Thyroid gland (tissue), 4 donors: ENCODE measurements at regions not wholly inside any gene's neighbourhood (a gene's known extent, or its start where the extent isn't known, plus 50 kb on each side); places are given as distances from the start of the nearest gene placed in this dataset.
A peak's percentile ranks its signal among the peaks of the same experiment; 100 is the strongest.

Source experiments
- DNase-seq, 2 donors: peaks; one replicate each; pipeline ENCODE4 v3.0.0-alpha.2; 2019
- H3K27ac ChIP-seq, 3 donors: fragments of 200-600 bp; sonication (generic); 1 replicate in 2 of 3; 2 replicates in 1 of 3; pipeline ENCODE4 v1.5.1; 2016 to 2019; ENCODE audit warnings: mild to moderate bottlenecking in 1 of 3, moderate library complexity in 1 of 3
- H3K27me3 ChIP-seq: fragments of 200-600 bp; sonication (generic); one replicate; pipeline ENCODE4 v1.5.1; 2019
- H3K36me3 ChIP-seq, 2 donors: fragments of 200-600 bp; sonication (generic); one replicate each; pipeline ENCODE4 v1.5.1; 2016 to 2019
- H3K4me1 ChIP-seq, 2 donors: fragments of 200-600 bp; sonication (generic); one replicate each; pipeline ENCODE4 v1.5.1; 2017 to 2019
- H3K4me3 ChIP-seq, 3 donors: fragments of 200-600 bp; sonication (generic); replicated peaks in 1 of 3; 1 replicate in 2 of 3; 2 replicates in 1 of 3; pipeline ENCODE4 v1.5.1; 2016; ENCODE audit warnings: mild to moderate bottlenecking in 1 of 3
- H3K9me3 ChIP-seq: fragments of 200-600 bp; sonication (generic); one replicate; pipeline ENCODE4 v1.5.1; 2017
- CTCF ChIP-seq, 6 experiments: fragments of 200-600 bp in 3 of 6; fragments of 450-650 bp in 3 of 6; sonication (generic) in 3 of 6; IDR thresholded peaks; one replicate each; pipeline ENCODE4 v1.5.1; 2016 to 2019; ENCODE audit warnings: antibody characterized with exemption in 6 of 6, mild to moderate bottlenecking in 2 of 6, inconsistent platforms in 1 of 6, moderate library complexity in 1 of 6
- POLR2A ChIP-seq, 2 donors: fragments of 450-650 bp; IDR thresholded peaks; one replicate each; pipeline ENCODE4 v1.6.1; 2017; ENCODE audit warnings: antibody characterized with exemption in 2 of 2, mild to moderate bottlenecking in 2 of 2, moderate library complexity in 1 of 2
- WGBS, 2 donors: methylation state at CpG; one replicate each; pipeline ENCODE4 v1.1.5; 2017; 5-methylcytosine and 5-hydroxymethylcytosine counted together
- intact Hi-C: fragments of 100-400 bp; cut with DNase I; formaldehyde crosslinking; loops from one replicate; pipeline ENCODE4 v1.15.1; 2023

GRCh38 chr7:83280671-83281070 is 118.0 kb upstream of the PCLO start:
- Histone ChIP-seq H3K27me3 (no peaks in the 10 kb centered on the region), H3K4me1 (no peaks in the 10 kb centered on the region), H3K4me3 (no peak overlapping the region), H3K36me3 (no peaks in the 10 kb centered on the region), H3K9me3 (no peaks in the 10 kb centered on the region), H3K27ac (no peak overlapping the region)
- intact Hi-C loops: no loop called here
- whole genome bisulfite sequencing, 2 donors: 73 to 79% methylated on average over 2 of the region's 2 CpGs
- TF ChIP-seq CTCF (IDR thresholded peaks at IDR 0.05) (no peak), POLR2A (IDR thresholded peaks at IDR 0.05) (no peak)
- no peak for DNase-seq

- TF ChIP-seq POLR2A (IDR thresholded peaks at IDR 0.05) (no peak), CTCF (IDR thresholded peaks at IDR 0.05) (no peak)
- DNase-seq: no peak
- Histone ChIP-seq H3K27me3 (no peaks in the 10 kb centered on the region), H3K4me1 (no peaks in the 10 kb centered on the region), H3K9me3 (no peaks in the 10 kb centered on the region), H3K36me3 (no peaks in the 10 kb centered on the region), H3K4me3 (no peak overlapping the region), H3K27ac (no peak overlapping the region)
- intact Hi-C loops: no loop called here
- 91 to 94% methylated on average over 1 of the region's 1 CpG for WGBS, 2 donors
These were observed 113.6 kb upstream of the PCLO start for GRCh38 chr7:83276250-83276649.

- H3K36me3 ChIP-seq: no peaks in the 10 kb centered on the region
- H3K27me3 ChIP-seq: no peaks in the 10 kb centered on the region
- TF ChIP-seq CTCF (IDR thresholded peaks at IDR 0.05) (no peak), POLR2A (IDR thresholded peaks at IDR 0.05) (no peak)
- DNase-seq: no peak
- intact Hi-C loops: no loop called here
- no peaks in the 10 kb centered on the region for H3K9me3 ChIP-seq
- H3K4me3 ChIP-seq: no peak overlapping the region
- no peaks in the 10 kb centered on the region for H3K4me1 ChIP-seq
- H3K27ac ChIP-seq: no peak overlapping the region
These were observed 111.0 kb upstream of the PCLO start for GRCh38 chr7:83273699-83274098.

GRCh38 chr7:83271212-83272099 is 108.8 kb upstream of the PCLO start:
- Histone ChIP-seq H3K4me3 (no peak overlapping the region), H3K36me3 (no peaks in the 10 kb centered on the region), H3K27me3 (no peaks in the 10 kb centered on the region), H3K4me1 (no peaks in the 10 kb centered on the region), H3K27ac (no peak overlapping the region), H3K9me3 (no peaks in the 10 kb centered on the region)
- intact Hi-C loops: no loop called here
- TF ChIP-seq POLR2A (IDR thresholded peaks at IDR 0.05) (no peak), CTCF (IDR thresholded peaks at IDR 0.05) (peak in 3 of 6 experiments; percentile 50 to 53 (median 52))
- no peak for DNase-seq
- WGBS, 2 donors: 72 to 82% methylated on average over 5 of the region's 5 CpGs

- WGBS, 2 donors: 85 to 90% methylated on average over 3 of the region's 3 CpGs
- Histone ChIP-seq H3K9me3 (no peaks in the 10 kb centered on the region), H3K4me1 (no peaks in the 10 kb centered on the region), H3K27me3 (no peaks in the 10 kb centered on the region), H3K36me3 (no peaks in the 10 kb centered on the region), H3K27ac (no peak overlapping the region), H3K4me3 (no peak overlapping the region)
- DNase-seq: no peak
- intact Hi-C loops: no loop called here
- TF ChIP-seq CTCF (IDR thresholded peaks at IDR 0.05): no peak
- no peak for TF ChIP-seq POLR2A (IDR thresholded peaks at IDR 0.05)
These were observed 107.7 kb upstream of the PCLO start for GRCh38 chr7:83270407-83270806.
